Trophoblast cell (in vitro differentiated cells and primary cell): ENCODE measurements at regions not wholly inside any gene's neighbourhood (a gene's known extent, or its start where the extent isn't known, plus 50 kb on each side); places are given as distances from the start of the nearest gene placed in this dataset.

Experiments
- DNase-seq, 2 donors: peaks; one replicate each; pipeline ENCODE4 v3.0.0-alpha.2; 2016
- H2AFZ ChIP-seq: 2 replicates; pipeline ENCODE4 v1.6.1; 2013; ENCODE audit warnings: low read length, moderate library complexity, mild to moderate bottlenecking; ENCODE audit not compliant: insufficient read depth, poor library complexity
- H2AK5ac ChIP-seq: 2 replicates; pipeline ENCODE4 v1.6.1; 2013; ENCODE audit warnings: mild to moderate bottlenecking, low read length
- H2BK120ac ChIP-seq: 2 replicates; pipeline ENCODE4 v1.6.1; 2013; ENCODE audit warnings: low read length, mild to moderate bottlenecking, moderate library complexity; ENCODE audit not compliant: insufficient read depth, poor library complexity
- H2BK12ac ChIP-seq: 2 replicates; pipeline ENCODE4 v1.6.1; 2013; ENCODE audit warnings: mild to moderate bottlenecking, low read length, moderate library complexity
- H2BK5ac ChIP-seq: 2 replicates; pipeline ENCODE4 v1.6.1; 2013; ENCODE audit warnings: low read length, low read depth, moderate library complexity, mild to moderate bottlenecking; ENCODE audit not compliant: poor library complexity
- H3K14ac ChIP-seq: 2 replicates; pipeline ENCODE4 v1.6.1; 2013; ENCODE audit warnings: mild to moderate bottlenecking, low read length
- H3K18ac ChIP-seq: 2 replicates; pipeline ENCODE4 v1.6.1; 2013; ENCODE audit warnings: mild to moderate bottlenecking, low read length
- H3K23ac ChIP-seq: 2 replicates; pipeline ENCODE4 v1.6.1; 2013; ENCODE audit warnings: low read length
- H3K27ac ChIP-seq: 2 replicates; pipeline ENCODE4 v1.5.1; 2013; ENCODE audit warnings: low read depth, mild to moderate bottlenecking, inconsistent platforms, low read length, moderate library complexity
- H3K27me3 ChIP-seq: 2 replicates; pipeline ENCODE4 v1.6.1; 2013; ENCODE audit warnings: inconsistent platforms, mild to moderate bottlenecking, low read length, moderate library complexity; ENCODE audit not compliant: insufficient read depth
- H3K36me3 ChIP-seq, 2 experiments: 1 replicate in 1 of 2; 2 replicates in 1 of 2; pipeline ENCODE4 v1.6.1; 2013; ENCODE audit warnings: low read length in 2 of 2, mild to moderate bottlenecking in 2 of 2, moderate library complexity in 1 of 2; ENCODE audit not compliant: insufficient read depth in 2 of 2, control insufficient read depth in 1 of 2
- H3K4ac ChIP-seq: 2 replicates; pipeline ENCODE4 v1.6.1; 2013; ENCODE audit warnings: low read depth, mild to moderate bottlenecking, low read length, moderate library complexity
- H3K4me1 ChIP-seq, 2 experiments: 1 replicate in 1 of 2; 2 replicates in 1 of 2; pipeline ENCODE4 v1.6.1; 2013; ENCODE audit warnings: low read length in 2 of 2, mild to moderate bottlenecking in 2 of 2, moderate library complexity in 1 of 2; ENCODE audit not compliant: insufficient read depth in 2 of 2, control insufficient read depth in 1 of 2
- H3K4me2 ChIP-seq: 2 replicates; pipeline ENCODE4 v1.6.1; 2013; ENCODE audit warnings: inconsistent platforms, mild to moderate bottlenecking, low read length, moderate library complexity
- H3K4me3 ChIP-seq: 2 replicates; pipeline ENCODE4 v1.5.1; 2013; ENCODE audit warnings: mild to moderate bottlenecking, low read depth, low read length, inconsistent platforms
- H3K79me1 ChIP-seq: one replicate; pipeline ENCODE4 v1.6.1; 2013; ENCODE audit warnings: low read length
- H3K79me2 ChIP-seq: 2 replicates; pipeline ENCODE4 v1.6.1; 2013; ENCODE audit warnings: low read length, mild to moderate bottlenecking; ENCODE audit not compliant: control insufficient read depth, insufficient read depth, poor library complexity
- H3K9ac ChIP-seq: 2 replicates; pipeline ENCODE4 v1.6.1; 2013; ENCODE audit warnings: mild to moderate bottlenecking, low read length
- H3K9me3 ChIP-seq: 2 replicates; pipeline ENCODE4 v1.6.1; 2013; ENCODE audit warnings: low read depth, mild to moderate bottlenecking, control low read depth, inconsistent platforms, low read length; ENCODE audit not compliant: insufficient read depth
- H4K12ac ChIP-seq: 2 replicates; pipeline ENCODE4 v1.6.1; 2013; ENCODE audit warnings: low read depth, mild to moderate bottlenecking, low read length, moderate library complexity
- H4K8ac ChIP-seq: 2 replicates; pipeline ENCODE4 v1.6.1; 2013; ENCODE audit warnings: low read depth, mild to moderate bottlenecking, low read length, moderate library complexity
- H4K91ac ChIP-seq: one replicate; pipeline ENCODE4 v1.6.1; 2013; ENCODE audit warnings: low read depth, mild to moderate bottlenecking, low read length, moderate library complexity
- WGBS: extraction: QIAGEN DNeasy Blood & Tissue Kit; methylation state at CpG from one replicate; pipeline ENCODE4 v1.1.7; 2013; ENCODE audit warnings: missing lambda C conversion rate; ENCODE audit not compliant: insufficient read length, insufficient coverage; ENCODE audit errors: extremely low coverage; 5-methylcytosine and 5-hydroxymethylcytosine counted together

DNA sequence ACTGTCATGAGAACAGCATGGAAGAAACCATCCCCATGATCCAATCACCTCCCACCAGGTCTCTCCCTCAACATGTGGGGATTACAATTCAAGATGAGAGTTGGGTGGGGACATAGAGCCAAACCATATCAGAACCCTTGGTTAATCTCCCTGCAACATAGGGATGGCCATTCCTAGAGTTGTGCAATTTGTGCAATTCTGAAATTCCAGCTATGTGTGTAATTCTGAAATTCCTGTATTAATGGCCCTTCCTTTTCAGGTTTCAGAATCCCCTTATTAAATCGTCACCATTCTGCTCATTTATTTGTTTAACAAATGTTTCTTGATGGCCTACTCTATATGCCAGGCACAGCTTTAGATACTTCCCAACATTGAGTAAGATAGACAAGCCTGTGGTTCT lies 282.6 kb downstream of the SMARCA2 start:
- H4K91ac ChIP-seq: no peak overlapping the region
- no peak overlapping the region for H3K18ac ChIP-seq
- H3K9ac ChIP-seq: no peak overlapping the region
- H3K9me3 ChIP-seq: peaks cover 6% of the 10 kb centered on the region
- no peak overlapping the region for H3K4me3 ChIP-seq
- no peak overlapping the region for H2BK5ac ChIP-seq
- peak in 1 of 2 donors; percentile 82 for DNase-seq
- no peak overlapping the region for H2AK5ac ChIP-seq
- H3K14ac ChIP-seq: no peak overlapping the region
- no peak overlapping the region for H3K4ac ChIP-seq
- no peak overlapping the region for H3K23ac ChIP-seq
- H4K8ac ChIP-seq: no peak overlapping the region
- H3K79me1 ChIP-seq: peaks cover 1% of the 10 kb centered on the region
- H2AFZ ChIP-seq: no peak overlapping the region
- H3K27me3 ChIP-seq: no peaks in the 10 kb centered on the region
- H3K27ac ChIP-seq: no peak overlapping the region
- no peak overlapping the region for H4K12ac ChIP-seq
- WGBS: no CpG with 5 or more reads among the region's 1 CpG
- H3K79me2 ChIP-seq: peaks cover 2% of the 10 kb centered on the region
- no peak overlapping the region for H2BK12ac ChIP-seq
- no peak overlapping the region for H3K4me2 ChIP-seq
- no peaks in the 10 kb centered on the region for H3K36me3 ChIP-seq
- H2BK120ac ChIP-seq: no peak overlapping the region
- H3K4me1 ChIP-seq: peaks cover 0 to 6% of the 10 kb centered on the region in 2 experiments

DNA sequence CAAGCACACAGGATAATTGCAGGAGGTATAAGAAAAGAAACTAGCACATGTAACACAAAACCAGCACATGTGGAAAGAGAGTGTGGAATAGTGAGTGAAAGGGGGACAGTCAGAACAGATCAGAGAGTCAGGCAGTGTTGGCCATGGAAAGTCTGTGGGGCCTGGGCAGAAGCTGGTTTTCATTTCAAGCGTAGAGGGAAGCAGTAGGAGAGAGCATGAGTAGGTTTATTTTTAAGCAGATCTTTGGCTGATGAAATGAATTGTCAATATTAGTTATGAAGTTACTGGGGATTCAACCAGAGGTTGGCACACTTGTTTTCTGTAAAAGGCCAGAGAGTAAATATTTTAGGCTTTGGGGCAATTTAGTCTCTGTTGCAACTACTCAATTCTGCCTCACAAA lies 283.1 kb downstream of the SMARCA2 start:
- Histone ChIP-seq H4K91ac (no peak overlapping the region), H3K14ac (no peak overlapping the region), H3K9ac (no peak overlapping the region), H3K27ac (no peak overlapping the region), H2AFZ (no peak overlapping the region), H3K9me3 (peaks cover 6% of the 10 kb centered on the region), H2BK5ac (no peak overlapping the region), H4K8ac (no peak overlapping the region), H2BK120ac (no peak overlapping the region), H3K36me3 (no peaks in the 10 kb centered on the region), H3K79me2 (no peaks in the 10 kb centered on the region), H4K12ac (no peak overlapping the region), H3K4me3 (no peak overlapping the region), H3K27me3 (no peaks in the 10 kb centered on the region), H3K4me1 (peaks cover 0 to 2% of the 10 kb centered on the region in 2 experiments), H3K4ac (no peak overlapping the region), H3K23ac (no peak overlapping the region), H2AK5ac (no peak overlapping the region), H3K79me1 (no peaks in the 10 kb centered on the region), H3K4me2 (no peak overlapping the region), H2BK12ac (no peak overlapping the region), H3K18ac (no peak overlapping the region)
- WGBS: no CpG with 5 or more reads among the region's 1 CpG
- no peak for DNase-seq

DNA sequence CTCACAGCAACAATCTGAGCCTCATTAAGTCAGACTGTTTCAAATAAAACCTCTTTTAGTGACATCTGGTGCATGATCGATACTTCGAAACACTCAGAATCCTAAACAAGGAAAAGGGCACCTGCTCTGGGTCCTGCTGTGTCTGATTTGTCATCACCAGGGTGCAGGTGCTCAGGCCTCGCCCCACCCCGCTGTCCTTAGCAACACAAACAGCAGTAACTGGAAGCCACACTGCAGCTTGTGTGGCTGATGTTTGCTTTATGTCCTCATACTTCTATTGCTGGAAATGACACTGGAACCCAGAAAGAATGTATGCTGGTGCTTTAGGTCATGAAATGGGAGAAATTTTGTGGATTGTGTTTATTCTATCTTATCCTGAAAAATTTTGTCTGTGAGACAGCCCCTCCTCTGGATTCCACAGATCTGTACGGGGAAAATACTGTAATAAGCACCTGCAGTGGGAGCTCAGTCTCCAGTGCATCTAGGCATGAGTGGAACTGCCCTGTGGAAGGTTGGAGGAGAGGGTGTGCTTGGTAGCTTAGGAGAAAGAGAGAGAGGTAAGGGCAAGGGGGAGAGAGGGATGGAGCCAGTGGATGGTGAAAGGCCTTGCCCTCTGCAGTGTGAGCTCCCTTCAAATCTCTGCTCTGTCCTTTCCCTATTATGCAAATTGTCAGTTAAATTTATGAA lies 284.2 kb downstream of the SMARCA2 start:
- H2BK5ac ChIP-seq: no peak overlapping the region
- H4K91ac ChIP-seq: no peak overlapping the region
- H3K23ac ChIP-seq: no peak overlapping the region
- no peaks in the 10 kb centered on the region for H3K4me1 ChIP-seq
- H3K79me2 ChIP-seq: no peaks in the 10 kb centered on the region
- peak; percentile 90 to 92 for DNase-seq
- H3K14ac ChIP-seq: no peak overlapping the region
- no CpG with 5 or more reads among the region's 5 CpGs for WGBS
- H3K4me3 ChIP-seq: no peak overlapping the region
- H3K79me1 ChIP-seq: no peaks in the 10 kb centered on the region
- H2AK5ac ChIP-seq: no peak overlapping the region
- H2BK120ac ChIP-seq: no peak overlapping the region
- no peak overlapping the region for H3K4me2 ChIP-seq
- no peak overlapping the region for H2AFZ ChIP-seq
- H3K18ac ChIP-seq: no peak overlapping the region
- peaks cover 6% of the 10 kb centered on the region for H3K9me3 ChIP-seq
- no peaks in the 10 kb centered on the region for H3K36me3 ChIP-seq
- H2BK12ac ChIP-seq: peak overlapping the region; percentile 29
- no peak overlapping the region for H3K4ac ChIP-seq
- no peaks in the 10 kb centered on the region for H3K27me3 ChIP-seq
- no peak overlapping the region for H3K27ac ChIP-seq
- no peak overlapping the region for H3K9ac ChIP-seq
- no peak overlapping the region for H4K8ac ChIP-seq
- no peak overlapping the region for H4K12ac ChIP-seq

DNA sequence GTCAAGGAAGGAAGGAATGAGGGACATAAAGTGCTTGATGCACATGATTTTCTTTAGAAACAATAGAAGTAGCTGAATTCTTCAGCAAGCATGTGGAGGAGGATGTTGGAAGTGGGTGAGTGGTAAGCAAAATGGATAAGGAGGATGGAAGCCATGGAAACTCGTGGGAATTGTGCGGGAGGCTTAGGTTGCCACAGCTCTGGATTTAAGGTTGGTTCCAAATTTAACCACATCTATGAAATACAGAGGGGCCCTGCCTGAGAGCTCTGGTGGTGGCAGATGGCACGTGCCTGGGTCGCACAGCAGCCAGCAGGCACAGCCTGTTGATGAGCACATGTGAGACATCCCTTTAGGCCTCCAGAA lies 284.7 kb downstream of the SMARCA2 start:
- Histone ChIP-seq H2BK120ac (no peak overlapping the region), H3K27ac (no peak overlapping the region), H4K12ac (no peak overlapping the region), H3K14ac (no peak overlapping the region), H3K27me3 (no peaks in the 10 kb centered on the region), H3K9me3 (peaks cover 6% of the 10 kb centered on the region), H3K4ac (no peak overlapping the region), H2AK5ac (no peak overlapping the region), H2BK12ac (no peak overlapping the region), H4K8ac (no peak overlapping the region), H3K36me3 (no peaks in the 10 kb centered on the region), H2BK5ac (no peak overlapping the region), H3K9ac (no peak overlapping the region), H3K4me1 (no peaks in the 10 kb centered on the region), H3K23ac (no peak overlapping the region), H3K4me2 (no peak overlapping the region), H3K79me2 (no peaks in the 10 kb centered on the region), H3K4me3 (no peak overlapping the region), H3K18ac (no peak overlapping the region), H2AFZ (no peak overlapping the region), H4K91ac (no peak overlapping the region), H3K79me1 (no peaks in the 10 kb centered on the region)
- no CpG with 5 or more reads among the region's 4 CpGs for WGBS
- no peak for DNase-seq
